Hepatocyte (in vitro differentiated cells): ENCODE measurements at regions not wholly inside any gene's neighbourhood (a gene's known extent, or its start where the extent isn't known, plus 50 kb on each side); places are given as distances from the start of the nearest gene placed in this dataset.

Experiments used
- DNase-seq: peaks from one replicate; pipeline ENCODE4 v3.0.0-alpha.2; 2016; ENCODE audit warnings: low spot score
- H2AFZ ChIP-seq: fragments of 200-600 bp; sonication (generic); 2 replicates; pipeline ENCODE4 v1.6.0; 2016; ENCODE audit warnings: antibody characterized with exemption, mild to moderate bottlenecking
- H3K27ac ChIP-seq: fragments of 200-600 bp; sonication (generic); 2 replicates; pipeline ENCODE4 v1.5.1; 2016; ENCODE audit warnings: mild to moderate bottlenecking
- H3K27me3 ChIP-seq: fragments of 200-600 bp; sonication (generic); 2 replicates; pipeline ENCODE4 v1.6.1; 2016
- H3K36me3 ChIP-seq: fragments of 200-600 bp; sonication (generic); replicated peaks from 2 replicates; pipeline ENCODE4 v1.5.1; 2016; ENCODE audit warnings: low read depth; ENCODE audit not compliant: insufficient read depth
- H3K4me1 ChIP-seq: fragments of 200-600 bp; sonication (generic); 2 replicates; pipeline ENCODE4 v1.5.1; 2016; ENCODE audit warnings: mild to moderate bottlenecking, moderate library complexity; ENCODE audit not compliant: insufficient read depth
- H3K4me2 ChIP-seq: fragments of 200-600 bp; sonication (generic); 2 replicates; pipeline ENCODE4 v1.6.0; 2016
- H3K4me3 ChIP-seq: fragments of 200-600 bp; sonication (generic); 2 replicates; pipeline ENCODE4 v1.5.1; 2016; ENCODE audit warnings: mild to moderate bottlenecking
- H3K79me2 ChIP-seq: fragments of 200-600 bp; sonication (generic); 2 replicates; pipeline ENCODE4 v1.6.0; 2017; ENCODE audit warnings: mild to moderate bottlenecking
- H3K9me2 ChIP-seq: fragments of 200-600 bp; sonication (generic); replicated peaks from 2 replicates; pipeline ENCODE4 v1.6.0; 2017; ENCODE audit warnings: mild to moderate bottlenecking; ENCODE audit not compliant: insufficient read depth
- H3K9me3 ChIP-seq: fragments of 200-600 bp; sonication (generic); 2 replicates; pipeline ENCODE4 v1.5.1; 2016; ENCODE audit warnings: low read depth, mild to moderate bottlenecking
- H4K20me1 ChIP-seq: fragments of 200-600 bp; sonication (generic); 2 replicates; pipeline ENCODE4 v1.6.0; 2016; ENCODE audit warnings: mild to moderate bottlenecking; ENCODE audit not compliant: insufficient read depth, poor library complexity, severe bottlenecking
- CTCF ChIP-seq: fragments of 200-600 bp; sonication (generic); IDR thresholded peaks from 2 replicates; pipeline ENCODE4 v1.5.1; 2016; ENCODE audit warnings: antibody characterized with exemption, mild to moderate bottlenecking; ENCODE audit not compliant: poor library complexity
- EZH2 ChIP-seq: fragments of 200-600 bp; sonication (generic); IDR thresholded peaks from 2 replicates; pipeline ENCODE4 v1.6.1; 2016; ENCODE audit warnings: antibody characterized with exemption, mild to moderate bottlenecking, borderline replicate concordance
- EZH2phosphoT487 ChIP-seq: fragments of 200-600 bp; sonication (generic); IDR thresholded peaks from one replicate; pipeline ENCODE4 v1.6.1; 2018; ENCODE audit warnings: antibody characterized with exemption, mild to moderate bottlenecking, low read depth, moderate library complexity; ENCODE audit not compliant: unreplicated experiment, severe bottlenecking
- WGBS: methylation state at CpG from one replicate; pipeline ENCODE4 v1.1.6; 2016; ENCODE audit warnings: low lambda C conversion rate; ENCODE audit errors: missing lambda C conversion rate; 5-methylcytosine and 5-hydroxymethylcytosine counted together

GRCh38 chr5:27652505-27652904 is 614.1 kb upstream of the CDH9 start:
- no peak for TF ChIP-seq EZH2phosphoT487
- TF ChIP-seq EZH2, result no peak
- TF ChIP-seq CTCF, result no peak
- Histone ChIP-seq H3K79me2 (no peaks in the 10 kb centered on the region), H3K9me2 (no peaks in the 10 kb centered on the region), H2AFZ (no peak overlapping the region), H3K36me3 (no peaks in the 10 kb centered on the region), H3K9me3 (no peaks in the 10 kb centered on the region), H3K4me2 (no peak overlapping the region), H3K27me3 (no peaks in the 10 kb centered on the region), H3K4me3 (no peak overlapping the region), H4K20me1 (no peaks in the 10 kb centered on the region), H3K27ac (no peak overlapping the region), H3K4me1 (no peaks in the 10 kb centered on the region)
- no peak for DNase-seq
- 77% methylated on average over 4 of the region's 4 CpGs for WGBS

GRCh38 chr5:27639005-27639612 is 600.7 kb upstream of the CDH9 start:
- Histone ChIP-seq H3K4me1 (no peaks in the 10 kb centered on the region), H3K9me2 (no peaks in the 10 kb centered on the region), H4K20me1 (no peaks in the 10 kb centered on the region), H3K36me3 (no peaks in the 10 kb centered on the region), H3K4me3 (no peak overlapping the region), H3K79me2 (no peaks in the 10 kb centered on the region), H2AFZ (no peak overlapping the region), H3K4me2 (no peak overlapping the region), H3K27ac (no peak overlapping the region), H3K9me3 (no peaks in the 10 kb centered on the region), H3K27me3 (no peaks in the 10 kb centered on the region)
- DNase-seq, result no peak
- WGBS, result 85% methylated on average over 6 of the region's 6 CpGs
- no peak for TF ChIP-seq EZH2phosphoT487
- no peak for TF ChIP-seq CTCF
- no peak for TF ChIP-seq EZH2

GRCh38 chr5:27619982-27620381 is 581.6 kb upstream of the CDH9 start:
- H2AFZ ChIP-seq, result no peak overlapping the region
- no peak for TF ChIP-seq CTCF
- no peak for TF ChIP-seq EZH2
- TF ChIP-seq EZH2phosphoT487, result no peak
- no peaks in the 10 kb centered on the region for H3K27me3 ChIP-seq
- H4K20me1 ChIP-seq, result no peaks in the 10 kb centered on the region
- H3K9me3 ChIP-seq, result no peaks in the 10 kb centered on the region
- WGBS, result 88% methylated on average over 2 of the region's 2 CpGs
- DNase-seq, result no peak
- H3K4me3 ChIP-seq, result no peak overlapping the region
- no peaks in the 10 kb centered on the region for H3K79me2 ChIP-seq
- no peaks in the 10 kb centered on the region for H3K36me3 ChIP-seq
- no peak overlapping the region for H3K4me2 ChIP-seq
- no peak overlapping the region for H3K27ac ChIP-seq
- H3K4me1 ChIP-seq, result no peaks in the 10 kb centered on the region
- no peaks in the 10 kb centered on the region for H3K9me2 ChIP-seq

GRCh38 chr5:27612161-27612560 is 573.8 kb upstream of the CDH9 start:
- Histone ChIP-seq H3K79me2 (no peaks in the 10 kb centered on the region), H4K20me1 (no peaks in the 10 kb centered on the region), H3K27me3 (no peaks in the 10 kb centered on the region), H3K4me3 (no peak overlapping the region), H3K4me2 (no peak overlapping the region), H3K27ac (no peak overlapping the region), H3K9me3 (no peaks in the 10 kb centered on the region), H3K4me1 (no peaks in the 10 kb centered on the region), H3K36me3 (no peaks in the 10 kb centered on the region), H3K9me2 (no peaks in the 10 kb centered on the region), H2AFZ (no peak overlapping the region)
- DNase-seq, result no peak
- TF ChIP-seq EZH2 (no peak), EZH2phosphoT487 (no peak), CTCF (no peak)
- 74% methylated on average over 3 of the region's 3 CpGs for WGBS
